ENCODE measurements at regions not wholly inside any gene's neighbourhood (a gene's known extent, or its start where the extent isn't known, plus 50 kb on each side); places are given as distances from the start of the nearest gene placed in this dataset.

GRCh38 chr12:83866477-83866876, 1046.1 kb downstream of the SLC6A15 start:
- ATAC-seq (no peak), DNase-seq (no peak)
- no peaks in the 10 kb centered on the region for H3K36me3 ChIP-seq (ENCODE audit: low read depth)
- no peaks in the 10 kb centered on the region for H3K4me1 ChIP-seq (ENCODE audit: low read depth)
- H3K9me3 ChIP-seq: no peaks in the 10 kb centered on the region
- no peak overlapping the region for H3K4me3 ChIP-seq
- intact Hi-C loops (cut with DNase I, micrococcal nuclease): no loop called here
- no peak for TF ChIP-seq CTCF (IDR thresholded peaks at IDR 0.05)

GRCh38 chr12:83865431-83865830, 1047.2 kb downstream of the SLC6A15 start:
- Histone ChIP-seq H3K36me3 (ENCODE audit: low read depth) (no peaks in the 10 kb centered on the region), H3K9me3 (no peaks in the 10 kb centered on the region), H3K4me1 (ENCODE audit: low read depth) (no peaks in the 10 kb centered on the region), H3K4me3 (no peak overlapping the region)
- intact Hi-C loops (cut with DNase I, micrococcal nuclease): no loop called here
- DNase-seq (no peak), ATAC-seq (no peak)
- no peak for TF ChIP-seq CTCF (IDR thresholded peaks at IDR 0.05)

GRCh38 chr12:83864054-83864453, 1048.5 kb downstream of the SLC6A15 start:
- Histone ChIP-seq H3K4me1 (ENCODE audit: low read depth) (no peaks in the 10 kb centered on the region), H3K4me3 (no peak overlapping the region), H3K36me3 (ENCODE audit: low read depth) (no peaks in the 10 kb centered on the region), H3K9me3 (no peaks in the 10 kb centered on the region)
- DNase-seq (no peak), ATAC-seq (no peak)
- no peak for TF ChIP-seq CTCF (IDR thresholded peaks at IDR 0.05)
- intact Hi-C loops (cut with DNase I, micrococcal nuclease): no loop called here

GRCh38 chr12:83859021-83859420, 1053.6 kb downstream of the SLC6A15 start:
- DNase-seq: no peak
- intact Hi-C loops (cut with DNase I, micrococcal nuclease): no loop called here
- ATAC-seq: no peak
- Histone ChIP-seq H3K36me3 (ENCODE audit: low read depth) (no peaks in the 10 kb centered on the region), H3K4me3 (no peak overlapping the region), H3K4me1 (ENCODE audit: low read depth) (no peaks in the 10 kb centered on the region), H3K9me3 (peaks cover 21% of the 10 kb centered on the region)
- TF ChIP-seq CTCF (IDR thresholded peaks at IDR 0.05): no peak

GRCh38 chr12:83856803-83857202, 1055.8 kb downstream of the SLC6A15 start:
- ATAC-seq (no peak), DNase-seq (no peak)
- no peak overlapping the region for H3K4me3 ChIP-seq
- no peak for TF ChIP-seq CTCF (IDR thresholded peaks at IDR 0.05)
- H3K9me3 ChIP-seq: peaks cover 21% of the 10 kb centered on the region
- intact Hi-C loops (cut with DNase I, micrococcal nuclease): no loop called here
- H3K36me3 ChIP-seq (ENCODE audit: low read depth): no peaks in the 10 kb centered on the region
- no peaks in the 10 kb centered on the region for H3K4me1 ChIP-seq (ENCODE audit: low read depth)

GRCh38 chr12:83850531-83850930, 1062.1 kb downstream of the SLC6A15 start:
- intact Hi-C loops (cut with DNase I, micrococcal nuclease): no loop called here
- H3K9me3 ChIP-seq: peaks cover under 1% of the 10 kb centered on the region
- no peaks in the 10 kb centered on the region for H3K4me1 ChIP-seq (ENCODE audit: low read depth)
- ATAC-seq: no peak
- H3K36me3 ChIP-seq (ENCODE audit: low read depth): no peaks in the 10 kb centered on the region
- no peak for TF ChIP-seq CTCF (IDR thresholded peaks at IDR 0.05)
- no peak overlapping the region for H3K4me3 ChIP-seq
- DNase-seq: no peak

Measured in mucosa of descending colon (tissue), 3 donors.